Astrocyte of the cerebellum (primary cell): ENCODE measurements at regions not wholly inside any gene's neighbourhood (a gene's known extent, or its start where the extent isn't known, plus 50 kb on each side); places are given as distances from the start of the nearest gene placed in this dataset.
"Not testable (repeated sequence)": the region's sequence is repeated elsewhere in the genome, so short reads cannot be mapped to it uniquely, and the experiment has no call there.

Source experiments
- DNase-seq: peaks from one replicate; pipeline ENCODE4 v3.0.0-alpha.2; 2011; ENCODE audit warnings: low read depth
- H3K4me3 ChIP-seq: 2 replicates; pipeline ENCODE4 v1.5.1; 2011; ENCODE audit warnings: mild to moderate bottlenecking, low read depth, low read length, moderate library complexity
- CTCF ChIP-seq: IDR thresholded peaks from 2 replicates; pipeline ENCODE4 v1.5.1; 2012; ENCODE audit warnings: low read length, low read depth, moderate library complexity, mild to moderate bottlenecking; ENCODE audit errors: missing control alignments
- in situ Hi-C: cut with HindIII; loops from 2 replicates; pipeline ENCODE4 v1.10.0; 2017; ENCODE audit warnings: low sequenced_read_pairs

GRCh38 chr4:91769912-91770311 is 533.9 kb upstream of the GRID2 start:
- no peak for TF ChIP-seq CTCF
- H3K4me3 ChIP-seq: no peak overlapping the region
- in situ Hi-C loops: no loop called here
- DNase-seq: no peak

GRCh38 chr4:91791631-91792030 is 512.1 kb upstream of the GRID2 start:
- peak overlapping the region; percentile 44 for H3K4me3 ChIP-seq
- in situ Hi-C loops, DNase-seq: not testable (repeated sequence)

- no peak for DNase-seq
- in situ Hi-C loops: no loop called here
- H3K4me3 ChIP-seq: no peak overlapping the region
- no peak for TF ChIP-seq CTCF
These were observed 507.8 kb upstream of the GRID2 start for GRCh38 chr4:91795947-91796346.

- no peak for DNase-seq
- H3K4me3 ChIP-seq: no peak overlapping the region
- in situ Hi-C loops: no loop called here
- no peak for TF ChIP-seq CTCF
These were observed 491.4 kb upstream of the GRID2 start for GRCh38 chr4:91812319-91812718.

- in situ Hi-C loops: no loop called here
- no peak for TF ChIP-seq CTCF
- DNase-seq: no peak
- H3K4me3 ChIP-seq: no peak overlapping the region
These were observed 479.0 kb upstream of the GRID2 start for GRCh38 chr4:91824773-91825172.

GRCh38 chr4:91826186-91826585 is 477.6 kb upstream of the GRID2 start:
- DNase-seq: peak; percentile 2
- H3K4me3 ChIP-seq: no peak overlapping the region
- in situ Hi-C loops: no loop called here
- TF ChIP-seq CTCF: no peak

GRCh38 chr4:91827914-91828313 is 475.9 kb upstream of the GRID2 start:
- no peak overlapping the region for H3K4me3 ChIP-seq
- DNase-seq: no peak
- no peak for TF ChIP-seq CTCF
- in situ Hi-C loops: no loop called here
